NCI-H226 (cell line): ENCODE measurements at regions not wholly inside any gene's neighbourhood (a gene's known extent, or its start where the extent isn't known, plus 50 kb on each side); places are given as distances from the start of the nearest gene placed in this dataset.

Experiments
- DNase-seq: peaks from one replicate; pipeline ENCODE4 v3.0.0-alpha.2; 2015

GRCh38 chr1:200496937-200497336, 87.1 kb upstream of the ZNF281 start:
- no peak for DNase-seq

- DNase-seq, result no peak
These were observed 86.1 kb upstream of the ZNF281 start for GRCh38 chr1:200495901-200496300.

- DNase-seq, result no peak
These were observed 83.5 kb upstream of the ZNF281 start for GRCh38 chr1:200493344-200493743.

- no peak for DNase-seq
These were observed 81.3 kb upstream of the ZNF281 start for GRCh38 chr1:200491103-200491502.

- no peak for DNase-seq
These were observed 80.3 kb upstream of the ZNF281 start for GRCh38 chr1:200490183-200490582.

GRCh38 chr1:200488375-200489165, 78.7 kb upstream of the ZNF281 start:
- DNase-seq, result peak; percentile 80

GRCh38 chr1:200487650-200488049, 77.8 kb upstream of the ZNF281 start:
- DNase-seq, result no peak

- DNase-seq, result no peak
These were observed 76.8 kb upstream of the ZNF281 start for GRCh38 chr1:200486634-200487033.

GRCh38 chr1:200484438-200484946, 74.7 kb upstream of the ZNF281 start:
- DNase-seq, result peak; percentile 26

GRCh38 chr1:200483491-200484143, 73.8 kb upstream of the ZNF281 start:
- DNase-seq, result peak; percentile 100

GRCh38 chr1:200480964-200481363, 71.1 kb upstream of the ZNF281 start:
- DNase-seq, result no peak

GRCh38 chr1:200479816-200480215, 70.0 kb upstream of the ZNF281 start:
- DNase-seq, result no peak

- DNase-seq, result no peak
These were observed 69.2 kb upstream of the ZNF281 start for GRCh38 chr1:200478945-200479558.

GRCh38 chr1:200478239-200478623, 68.4 kb upstream of the ZNF281 start:
- no peak for DNase-seq

GRCh38 chr1:200474633-200475032, 64.8 kb upstream of the ZNF281 start:
- no peak for DNase-seq

- DNase-seq, result no peak
These were observed 64.0 kb upstream of the ZNF281 start for GRCh38 chr1:200473698-200474371.

- no peak for DNase-seq
These were observed 61.9 kb upstream of the ZNF281 start for GRCh38 chr1:200471739-200472138.

GRCh38 chr1:200468264-200469001, 58.6 kb upstream of the ZNF281 start:
- no peak for DNase-seq

GRCh38 chr1:200464784-200465400, 55.1 kb upstream of the ZNF281 start:
- no peak for DNase-seq
